CD4-positive, alpha-beta T cell (primary cell): ENCODE measurements at regions not wholly inside any gene's neighbourhood (a gene's known extent, or its start where the extent isn't known, plus 50 kb on each side); places are given as distances from the start of the nearest gene placed in this dataset.

Experiments used
- ATAC-seq: fragments of 200-7000 bp; cut with Tn5 transposase; one replicate; pipeline ENCODE4 v1.10.0; 2022; ENCODE audit warnings: mild to moderate bottlenecking; ENCODE audit not compliant: poor library complexity
- CTCF ChIA-PET: fragments of 350-600 bp; sonication (Branson Sonifier 250); formaldehyde crosslinking; loops from one replicate; lab custom pipeline; 2021; ENCODE audit warnings: antibody characterized with exemption, inconsistent platforms; lab: Charles Lee
- POLR2A ChIA-PET: fragments of 350-600 bp; sonication (Branson Sonifier 250); formaldehyde crosslinking; loops from one replicate; lab custom pipeline; 2021; ENCODE audit warnings: antibody characterized with exemption, inconsistent platforms; lab: Charles Lee
- DNase-seq, 14 experiments: peaks; one replicate each; pipeline ENCODE4 v3.0.0-alpha.2; 2013 to 2020; ENCODE audit warnings: mixed read lengths in 2 of 14
- H3K27ac ChIP-seq, 2 donors: one replicate each; pipeline versions ENCODE4 v1.5.1 to v1.7.0; 2013; ENCODE audit warnings: low read length in 2 of 2, low read depth in 1 of 2, mild to moderate bottlenecking in 1 of 2
- H3K27me3 ChIP-seq, 2 experiments: 1 replicate in 1 of 2; 2 replicates in 1 of 2; pipeline versions ENCODE4 v1.6.1 to v1.7.0; 2013; ENCODE audit warnings: low read length in 2 of 2, control low read depth in 1 of 2, mild to moderate bottlenecking in 1 of 2, moderate library complexity in 1 of 2; ENCODE audit not compliant: insufficient read depth in 2 of 2, control insufficient read depth in 1 of 2
- H3K36me3 ChIP-seq: one replicate; pipeline ENCODE4 v1.6.1; 2013; ENCODE audit warnings: low read length, control low read depth; ENCODE audit not compliant: insufficient read depth
- H3K4me1 ChIP-seq: one replicate; pipeline ENCODE4 v1.6.1; 2013; ENCODE audit warnings: low read length, control low read depth; ENCODE audit not compliant: insufficient read depth
- H3K4me3 ChIP-seq: one replicate; pipeline ENCODE4 v1.5.1; 2013; ENCODE audit warnings: mild to moderate bottlenecking, low read length, moderate library complexity
- H3K9me3 ChIP-seq, 2 experiments: 1 replicate in 1 of 2; 2 replicates in 1 of 2; pipeline versions ENCODE4 v1.6.1 to v1.7.0; 2013; ENCODE audit warnings: low read length in 2 of 2, mild to moderate bottlenecking in 2 of 2, control low read depth in 1 of 2, moderate library complexity in 1 of 2; ENCODE audit not compliant: control insufficient read depth in 1 of 2, insufficient read depth in 1 of 2
- H3K27ac Mint-ChIP-seq: one replicate; pipeline ENCODE4 v1.8.0; 2020; ENCODE audit warnings: mixed read lengths
- H3K27me3 Mint-ChIP-seq: one replicate; pipeline ENCODE4 v1.8.0; 2021; ENCODE audit warnings: mixed read lengths
- H3K36me3 Mint-ChIP-seq: one replicate; pipeline ENCODE4 v1.8.0; 2021; ENCODE audit warnings: low read depth, mixed read lengths
- H3K4me1 Mint-ChIP-seq: one replicate; pipeline ENCODE4 v1.8.0; 2021; ENCODE audit warnings: low read depth, mixed read lengths
- H3K4me3 Mint-ChIP-seq: one replicate; pipeline ENCODE4 v1.8.0; 2020; ENCODE audit warnings: mild to moderate bottlenecking, mixed read lengths
- H3K9me3 Mint-ChIP-seq: one replicate; pipeline ENCODE4 v1.8.0; 2020; ENCODE audit warnings: mixed read lengths
- intact Hi-C, 2 experiments: fragments of 100-400 bp; cut with DNase I in 1 of 2; cut with micrococcal nuclease in 1 of 2; formaldehyde crosslinking; loops; one replicate each; pipeline versions ENCODE4 v1.15.1 to v1.9.0; 2023 to 2025; cut with DNase I, micrococcal nuclease
- TF ChIP-seq, protein P1 (sequence below): fragments of 200-600 bp; IDR thresholded peaks from one replicate; pipeline ENCODE4 v1.8.0; 2022; ENCODE audit warnings: antibody characterized with exemption, mild to moderate bottlenecking

GRCh38 chr3:73120710-73121109, 59.3 kb downstream of the EBLN2 start:
- ChIA-PET CTCF (no interaction called here), POLR2A (no interaction called here)
- Histone ChIP-seq H3K9me3 (no peaks in the 10 kb centered on the region), H3K36me3 (no peaks in the 10 kb centered on the region), H3K4me1 (no peaks in the 10 kb centered on the region), H3K27ac (no peak overlapping the region), H3K4me3 (no peak overlapping the region), H3K27me3 (peaks cover 0 to under 1% of the 10 kb centered on the region in 2 experiments)
- TF ChIP-seq, protein P1, sequence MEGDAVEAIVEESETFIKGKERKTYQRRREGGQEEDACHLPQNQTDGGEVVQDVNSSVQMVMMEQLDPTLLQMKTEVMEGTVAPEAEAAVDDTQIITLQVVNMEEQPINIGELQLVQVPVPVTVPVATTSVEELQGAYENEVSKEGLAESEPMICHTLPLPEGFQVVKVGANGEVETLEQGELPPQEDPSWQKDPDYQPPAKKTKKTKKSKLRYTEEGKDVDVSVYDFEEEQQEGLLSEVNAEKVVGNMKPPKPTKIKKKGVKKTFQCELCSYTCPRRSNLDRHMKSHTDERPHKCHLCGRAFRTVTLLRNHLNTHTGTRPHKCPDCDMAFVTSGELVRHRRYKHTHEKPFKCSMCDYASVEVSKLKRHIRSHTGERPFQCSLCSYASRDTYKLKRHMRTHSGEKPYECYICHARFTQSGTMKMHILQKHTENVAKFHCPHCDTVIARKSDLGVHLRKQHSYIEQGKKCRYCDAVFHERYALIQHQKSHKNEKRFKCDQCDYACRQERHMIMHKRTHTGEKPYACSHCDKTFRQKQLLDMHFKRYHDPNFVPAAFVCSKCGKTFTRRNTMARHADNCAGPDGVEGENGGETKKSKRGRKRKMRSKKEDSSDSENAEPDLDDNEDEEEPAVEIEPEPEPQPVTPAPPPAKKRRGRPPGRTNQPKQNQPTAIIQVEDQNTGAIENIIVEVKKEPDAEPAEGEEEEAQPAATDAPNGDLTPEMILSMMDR, result no peak
- no peak overlapping the region for H3K27ac Mint-ChIP-seq
- H3K9me3 Mint-ChIP-seq, result no peaks in the 10 kb centered on the region
- no peak for ATAC-seq
- H3K4me3 Mint-ChIP-seq, result no peak overlapping the region
- no peaks in the 10 kb centered on the region for H3K36me3 Mint-ChIP-seq
- H3K4me1 Mint-ChIP-seq, result peaks cover 5% of the 10 kb centered on the region
- H3K27me3 Mint-ChIP-seq, result peaks cover 5% of the 10 kb centered on the region
- intact Hi-C loops, result no loop called here
- DNase-seq, result no peak

DNA sequence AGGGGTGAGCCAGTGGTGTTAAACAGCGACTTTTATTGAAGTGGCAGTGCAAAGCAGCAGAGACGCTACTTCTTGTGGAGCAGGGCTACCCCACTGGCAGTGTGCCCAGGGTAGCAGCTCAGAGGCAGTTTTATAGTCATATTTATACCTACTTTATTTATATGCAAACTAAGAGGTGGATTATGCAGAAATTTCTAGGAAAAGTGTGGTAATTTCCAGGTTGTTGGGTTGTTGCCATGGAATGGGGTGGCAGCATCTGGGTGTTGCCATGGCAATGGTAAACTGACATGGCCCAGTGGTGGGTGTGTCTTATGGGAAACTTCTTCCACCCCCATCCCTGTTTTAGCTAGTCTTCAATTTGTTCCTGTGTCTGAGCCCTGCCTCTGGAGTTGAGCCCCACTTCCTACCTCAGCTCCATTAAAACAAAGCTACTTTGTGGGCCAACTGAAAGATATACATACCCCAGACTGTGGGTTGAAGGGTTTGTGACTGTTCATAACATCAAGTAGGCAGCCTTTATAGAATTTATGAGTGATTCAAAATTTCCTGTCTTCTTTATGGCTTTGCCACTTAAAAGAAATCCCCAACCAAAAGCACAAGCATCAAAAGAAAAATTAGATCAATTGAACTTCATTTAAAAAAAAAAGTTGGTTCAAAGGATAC, 60.3 kb downstream of the EBLN2 start:
- intact Hi-C loops, result no loop called here
- TF ChIP-seq, protein P1, result no peak
- H3K4me3 Mint-ChIP-seq, result no peak overlapping the region
- H3K27ac Mint-ChIP-seq, result no peak overlapping the region
- Histone ChIP-seq H3K27ac (no peak overlapping the region), H3K4me3 (no peak overlapping the region), H3K4me1 (no peaks in the 10 kb centered on the region), H3K27me3 (peaks cover 0 to 2% of the 10 kb centered on the region in 2 experiments), H3K36me3 (no peaks in the 10 kb centered on the region), H3K9me3 (no peaks in the 10 kb centered on the region)
- H3K36me3 Mint-ChIP-seq, result no peaks in the 10 kb centered on the region
- DNase-seq, result no peak
- H3K9me3 Mint-ChIP-seq, result no peaks in the 10 kb centered on the region
- CTCF ChIA-PET, result no interaction called here
- ATAC-seq, result no peak
- H3K27me3 Mint-ChIP-seq, result peaks cover 8% of the 10 kb centered on the region
- H3K4me1 Mint-ChIP-seq, result peaks cover 5% of the 10 kb centered on the region
- POLR2A ChIA-PET, result no interaction called here

DNA sequence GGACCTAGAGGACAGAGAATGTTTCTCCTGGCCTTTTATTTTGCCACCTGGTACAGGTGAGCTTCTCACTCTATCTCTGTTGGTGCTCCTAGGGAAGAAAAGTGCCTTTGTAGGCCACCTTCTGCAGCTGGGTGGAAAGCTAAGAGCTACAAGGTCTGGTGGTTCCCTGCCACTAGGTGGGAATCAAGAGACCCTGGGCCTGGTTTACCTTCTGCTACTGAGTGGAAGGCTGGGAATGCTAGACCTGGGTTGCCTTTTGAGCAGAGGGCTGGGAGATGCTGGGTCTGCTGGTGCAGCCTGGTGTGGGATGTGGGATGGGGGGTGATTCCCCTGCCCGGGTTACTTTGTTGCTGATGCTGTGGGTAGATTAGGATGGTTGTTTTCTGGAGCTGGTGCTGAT, 72.6 kb downstream of the EBLN2 start:
- Histone ChIP-seq H3K36me3 (no peaks in the 10 kb centered on the region), H3K27me3 (peaks cover 6% of the 10 kb centered on the region in 2 experiments), H3K4me1 (no peaks in the 10 kb centered on the region), H3K4me3 (no peak overlapping the region), H3K27ac (no peak overlapping the region), H3K9me3 (peaks cover 9 to 12% of the 10 kb centered on the region in 2 experiments)
- DNase-seq, result no peak
- Mint-ChIP-seq H3K27ac (no peak overlapping the region), H3K4me3 (no peak overlapping the region), H3K36me3 (no peaks in the 10 kb centered on the region), H3K4me1 (no peaks in the 10 kb centered on the region), H3K27me3 (peaks cover 22% of the 10 kb centered on the region), H3K9me3 (peaks cover 8% of the 10 kb centered on the region)
- ATAC-seq, result no peak
- ChIA-PET POLR2A (no interaction called here), CTCF (no interaction called here)
- TF ChIP-seq, protein P1, result no peak
- intact Hi-C loops, result no loop called here
